GM08714 (cell line): ENCODE measurements at regions not wholly inside any gene's neighbourhood (a gene's known extent, or its start where the extent isn't known, plus 50 kb on each side); places are given as distances from the start of the nearest gene placed in this dataset.

Source experiments
- H3K4me3 ChIP-seq: fragments of 200-500 bp; sonication (Bioruptor generic); 2 replicates; pipeline ENCODE4 v1.5.1; 2014; ENCODE audit warnings: mild to moderate bottlenecking, low read length, inconsistent platforms
- ZNF274 ChIP-seq: IDR thresholded peaks from 2 replicates; pipeline ENCODE4 v1.6.1; 2012; ENCODE audit warnings: mild to moderate bottlenecking, low read depth, low read length

DNA sequence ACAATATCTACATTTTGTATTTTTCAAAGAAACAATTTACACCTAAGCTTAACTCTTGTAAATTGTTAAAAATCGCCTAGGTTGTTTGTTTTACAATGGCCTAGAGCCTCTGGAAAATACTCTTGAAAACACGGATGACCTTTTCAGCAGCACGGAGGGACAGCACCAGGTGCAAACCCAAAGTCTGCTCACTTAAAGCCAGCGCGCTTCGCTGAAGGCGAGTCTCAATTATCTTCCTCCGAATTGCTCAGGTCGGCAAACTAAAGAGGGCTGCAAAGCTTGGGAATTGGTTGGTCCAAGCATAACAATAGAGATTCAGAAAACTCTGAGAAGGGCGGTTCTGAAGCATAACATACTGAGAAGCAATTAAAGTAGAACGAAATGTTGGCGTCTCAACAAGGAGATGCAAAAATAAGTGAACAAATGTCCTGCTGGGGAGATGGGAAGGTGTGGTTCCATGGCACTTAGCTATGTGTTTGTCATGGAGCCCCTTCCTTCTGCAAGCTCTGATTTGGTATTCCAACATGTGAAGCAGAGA is 139.9 kb upstream of the PITRM1 start:
- H3K4me3 ChIP-seq, result no peak overlapping the region
- no peak for TF ChIP-seq ZNF274

DNA sequence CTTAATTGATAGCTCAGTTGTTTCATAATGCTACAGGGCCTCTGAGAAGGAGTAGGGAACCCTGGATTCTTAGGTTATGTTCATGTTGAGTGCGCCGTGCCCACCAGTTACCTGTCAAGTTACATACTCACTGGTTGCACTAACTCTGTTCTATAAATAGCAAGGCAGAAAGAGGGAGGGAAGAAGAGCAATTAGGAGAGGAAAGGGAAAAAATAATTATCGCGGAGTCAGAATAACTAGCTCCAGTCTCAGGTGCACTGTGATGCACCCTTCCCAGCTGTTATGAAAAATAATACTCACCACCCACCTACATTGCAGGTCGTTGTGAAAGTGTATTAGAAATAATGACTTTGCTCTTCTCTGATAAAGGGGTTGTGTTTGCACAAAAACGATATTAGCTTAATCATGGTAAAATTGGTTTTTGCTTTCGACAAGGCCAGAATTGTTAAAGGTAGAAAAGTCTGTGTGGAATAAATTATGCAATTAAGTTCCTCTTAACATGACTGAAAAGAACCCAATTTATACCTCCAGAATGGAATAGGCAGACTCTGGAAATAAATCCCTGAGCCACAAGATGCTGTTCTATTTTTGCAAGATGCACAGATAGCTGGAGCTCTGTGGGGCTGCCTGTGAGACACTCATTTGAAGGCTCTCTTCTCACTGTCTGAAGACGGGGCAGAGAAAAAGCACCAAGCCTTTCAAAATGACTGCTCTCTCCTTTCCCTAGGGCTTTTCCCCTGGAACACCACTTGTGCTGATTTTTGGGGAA is 137.6 kb upstream of the PITRM1 start:
- no peak for TF ChIP-seq ZNF274
- no peak overlapping the region for H3K4me3 ChIP-seq

DNA sequence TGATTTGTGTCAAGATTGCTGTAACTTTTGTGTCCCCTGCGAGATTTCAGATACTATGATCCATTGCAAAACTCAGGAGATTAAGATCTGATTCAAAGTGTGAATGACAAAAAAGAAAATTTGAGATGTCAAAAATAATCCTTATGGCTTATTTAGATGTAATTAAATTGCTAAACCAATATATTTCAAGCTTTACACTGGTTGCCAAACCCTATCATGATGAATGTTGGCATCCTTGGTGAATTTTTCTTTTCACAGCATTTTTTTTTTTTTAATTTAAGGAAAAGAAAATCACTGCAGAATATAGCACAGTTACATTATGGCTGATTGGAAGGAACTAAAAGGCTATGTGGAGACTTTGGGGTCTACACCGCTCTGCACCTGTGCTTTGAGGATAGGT is 133.5 kb upstream of the PITRM1 start:
- no peak for TF ChIP-seq ZNF274
- H3K4me3 ChIP-seq, result no peak overlapping the region

DNA sequence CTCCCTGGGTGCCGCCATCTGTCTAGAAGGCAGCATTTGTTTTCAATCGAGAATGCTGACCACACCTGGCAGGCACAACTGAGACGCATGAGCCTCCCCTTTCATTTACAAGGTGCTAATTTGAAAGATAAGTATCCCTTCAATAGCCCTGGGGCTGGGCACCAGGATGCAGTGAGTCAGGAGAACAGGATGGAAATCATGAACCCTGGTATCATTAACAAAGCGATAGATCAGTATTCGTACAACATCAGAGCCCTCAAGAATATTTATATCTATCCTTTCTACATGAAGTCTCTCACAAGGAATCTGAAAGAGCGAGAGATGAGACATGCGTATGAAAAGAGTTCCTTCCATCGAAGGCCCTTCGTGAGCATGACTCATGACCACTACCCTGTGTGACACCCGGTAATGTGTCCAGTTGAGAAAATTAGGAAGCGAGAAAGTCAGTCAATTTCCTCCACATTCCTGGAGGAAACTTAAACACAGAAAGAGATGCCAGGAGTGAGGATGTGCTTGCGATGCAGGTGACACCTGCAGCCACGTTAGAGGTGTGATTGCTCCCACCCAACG is 123.1 kb upstream of the PITRM1 start:
- TF ChIP-seq ZNF274, result no peak

DNA sequence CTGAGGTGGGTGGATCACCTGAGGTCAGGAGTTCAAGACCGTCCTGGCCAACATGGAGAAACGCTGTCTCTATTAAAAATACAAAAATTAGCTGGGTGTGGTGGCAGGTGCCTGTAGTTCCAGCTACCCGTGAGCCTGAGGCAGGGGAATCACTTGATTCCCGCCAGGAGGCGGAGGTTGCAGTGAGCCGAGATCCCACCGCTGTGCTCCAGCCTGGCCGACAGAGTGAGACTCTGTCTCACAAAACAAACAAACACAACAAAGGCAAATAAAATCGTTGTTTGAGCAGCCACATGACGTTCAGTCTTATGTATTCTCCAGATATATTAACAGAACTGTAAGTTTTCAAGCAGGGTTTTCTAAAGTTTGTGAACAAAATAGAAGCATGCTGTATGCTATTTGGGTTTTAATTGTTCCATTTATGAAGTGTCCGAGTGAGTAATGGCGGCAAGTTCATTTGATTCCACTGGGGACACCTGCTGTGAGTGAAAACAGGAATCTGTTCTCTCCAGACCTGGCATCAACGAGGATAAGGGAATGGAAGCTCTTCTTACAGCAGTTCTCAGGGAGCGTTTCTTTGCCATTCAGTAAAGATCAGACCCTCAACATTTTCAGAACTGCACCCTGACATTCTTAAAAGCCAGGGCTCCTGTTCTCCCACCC is 122.5 kb upstream of the PITRM1 start:
- TF ChIP-seq ZNF274, result no peak
- no peak overlapping the region for H3K4me3 ChIP-seq

More for the DNA sequence above, 123.1 kb upstream of the PITRM1 start:
- no peak overlapping the region for H3K4me3 ChIP-seq

DNA sequence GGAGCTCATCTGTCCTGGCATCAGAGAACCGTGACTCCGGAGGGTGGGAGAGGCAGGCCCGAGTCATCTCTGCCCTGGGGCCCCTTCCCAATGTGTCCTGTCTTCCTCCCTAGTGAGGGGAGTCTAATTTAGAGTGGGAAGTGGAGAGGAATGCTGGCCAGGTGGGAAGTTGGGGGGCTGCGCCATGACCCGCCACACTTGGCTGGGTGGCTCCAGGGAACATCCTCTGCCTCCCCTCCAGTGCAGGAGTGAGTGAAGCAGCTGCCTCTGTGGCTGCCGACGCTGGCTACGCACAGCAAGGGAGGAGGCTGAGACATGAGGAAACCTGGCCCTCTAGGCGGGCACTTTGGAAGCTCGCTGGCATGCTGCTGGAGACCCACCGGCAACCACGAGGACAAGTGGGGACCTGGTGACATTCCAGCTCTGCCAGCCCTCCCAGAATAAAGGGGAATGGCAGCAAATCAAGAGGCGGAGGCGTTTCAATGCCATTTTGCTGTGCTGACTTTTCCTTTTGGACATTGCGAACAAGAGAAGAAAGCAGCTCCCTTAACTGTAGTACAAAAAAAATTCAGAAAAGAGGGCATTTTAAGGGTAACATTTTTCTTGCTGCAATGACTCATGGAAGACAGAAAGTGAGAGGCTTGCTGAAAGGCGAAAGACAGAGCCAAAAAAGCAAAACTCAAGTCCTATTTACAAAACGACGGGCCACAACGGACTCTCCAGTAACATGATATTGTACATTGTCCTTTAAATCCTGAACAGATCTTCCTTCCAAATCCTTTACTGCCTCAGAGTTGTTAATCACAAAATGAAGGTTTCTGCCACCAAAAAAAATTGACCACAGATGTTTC is 121.2 kb upstream of the PITRM1 start:
- H3K4me3 ChIP-seq, result no peak overlapping the region
- TF ChIP-seq ZNF274, result no peak

DNA sequence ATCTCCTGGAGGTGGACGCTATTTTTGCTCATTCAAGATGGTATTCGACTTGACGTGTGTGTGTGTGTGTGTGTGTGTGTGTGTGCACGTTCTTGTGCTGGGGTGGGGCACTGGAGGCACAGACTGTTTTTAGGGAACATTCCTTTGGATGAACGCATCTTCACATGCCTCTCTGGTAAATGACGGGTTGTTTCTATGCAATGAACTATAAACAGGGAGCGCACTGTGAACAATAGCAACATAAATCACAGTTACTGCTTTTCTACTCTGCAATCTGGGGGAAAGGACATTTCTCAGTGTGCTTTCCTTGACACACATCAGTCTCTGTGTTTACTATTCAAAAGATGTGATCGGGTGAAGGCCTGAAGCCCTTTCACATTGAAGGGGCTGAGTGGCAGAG is 120.1 kb upstream of the PITRM1 start:
- no peak overlapping the region for H3K4me3 ChIP-seq
- no peak for TF ChIP-seq ZNF274

DNA sequence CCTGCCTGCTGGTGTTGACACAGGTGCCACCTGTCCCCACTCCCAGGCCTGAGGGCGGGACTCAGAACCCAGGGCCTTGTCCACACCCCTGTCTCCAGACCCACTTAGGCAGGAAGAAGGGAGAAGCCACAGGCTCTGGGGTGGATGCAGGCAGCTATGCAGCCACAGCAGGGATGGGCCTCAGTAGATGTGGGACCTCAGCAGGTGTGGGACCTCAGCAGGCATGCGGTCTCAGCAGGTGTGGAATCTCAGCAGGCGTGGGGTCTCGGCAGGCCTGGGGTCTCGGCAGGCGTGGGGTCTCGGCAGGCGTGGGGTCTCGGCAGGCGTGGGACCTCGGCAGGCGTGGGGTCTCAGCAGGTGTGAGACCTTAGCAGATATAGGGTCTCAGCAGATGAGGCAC is 118.0 kb upstream of the PITRM1 start:
- TF ChIP-seq ZNF274, result no peak
- H3K4me3 ChIP-seq, result no peak overlapping the region

DNA sequence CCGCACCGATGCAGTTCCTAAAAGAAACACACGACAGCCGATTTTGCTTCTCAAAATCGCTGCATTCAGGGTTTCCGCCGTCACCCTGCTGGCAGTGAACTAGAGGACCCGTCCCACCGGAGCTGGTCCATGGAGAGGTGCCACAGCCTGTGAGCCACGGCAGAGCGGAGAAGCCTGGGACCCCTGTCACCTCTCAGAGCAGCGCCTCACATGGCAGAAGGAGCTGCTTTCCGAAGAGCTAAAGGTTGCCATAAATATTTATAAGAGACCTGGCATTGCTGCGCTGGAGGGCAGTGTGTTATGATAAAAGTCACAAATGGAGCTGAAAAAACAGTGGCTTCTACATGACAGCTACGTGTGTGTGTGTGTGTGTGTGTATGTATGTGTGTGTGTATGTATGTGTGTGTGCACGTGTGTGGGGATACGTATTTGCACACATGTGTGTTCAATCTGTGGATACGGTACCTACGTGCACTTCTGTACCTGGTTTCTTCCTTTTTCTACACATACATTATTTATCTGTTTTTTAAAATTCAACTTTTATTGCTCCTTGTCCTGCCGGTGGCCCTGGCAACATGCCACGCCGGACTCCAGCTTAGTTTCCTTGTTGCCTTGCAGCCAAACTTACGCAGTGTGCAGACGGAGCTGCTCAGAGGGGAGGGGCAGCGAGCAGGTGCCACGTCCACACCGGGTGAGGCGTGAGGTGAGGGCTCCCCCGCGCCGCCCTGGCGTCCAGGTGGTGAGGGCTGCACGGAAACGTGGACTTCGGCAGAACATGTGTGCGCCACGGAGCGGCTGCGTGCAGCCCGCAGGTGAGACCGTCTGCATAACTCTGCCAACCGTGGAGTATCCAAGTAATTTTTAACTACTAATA is 115.2 kb upstream of the PITRM1 start:
- H3K4me3 ChIP-seq, result no peak overlapping the region
- TF ChIP-seq ZNF274, result no peak

DNA sequence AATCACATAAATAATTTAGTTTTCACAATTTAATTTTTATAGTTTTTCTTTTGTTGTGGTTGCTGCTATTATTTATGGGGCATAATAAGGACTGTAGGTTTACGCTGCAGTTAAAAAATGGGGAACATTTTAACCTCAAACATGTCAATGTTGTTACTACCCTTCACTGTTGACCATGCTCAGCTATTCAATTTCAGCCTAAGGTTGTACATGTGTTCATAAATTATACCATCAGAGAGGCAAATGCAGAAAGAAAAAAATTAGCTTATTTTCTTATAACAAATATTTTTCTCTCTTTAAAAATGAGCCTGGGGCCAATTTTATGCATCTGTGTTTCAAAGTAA is 110.1 kb upstream of the PITRM1 start:
- H3K4me3 ChIP-seq, result no peak overlapping the region
- TF ChIP-seq ZNF274, result no peak

DNA sequence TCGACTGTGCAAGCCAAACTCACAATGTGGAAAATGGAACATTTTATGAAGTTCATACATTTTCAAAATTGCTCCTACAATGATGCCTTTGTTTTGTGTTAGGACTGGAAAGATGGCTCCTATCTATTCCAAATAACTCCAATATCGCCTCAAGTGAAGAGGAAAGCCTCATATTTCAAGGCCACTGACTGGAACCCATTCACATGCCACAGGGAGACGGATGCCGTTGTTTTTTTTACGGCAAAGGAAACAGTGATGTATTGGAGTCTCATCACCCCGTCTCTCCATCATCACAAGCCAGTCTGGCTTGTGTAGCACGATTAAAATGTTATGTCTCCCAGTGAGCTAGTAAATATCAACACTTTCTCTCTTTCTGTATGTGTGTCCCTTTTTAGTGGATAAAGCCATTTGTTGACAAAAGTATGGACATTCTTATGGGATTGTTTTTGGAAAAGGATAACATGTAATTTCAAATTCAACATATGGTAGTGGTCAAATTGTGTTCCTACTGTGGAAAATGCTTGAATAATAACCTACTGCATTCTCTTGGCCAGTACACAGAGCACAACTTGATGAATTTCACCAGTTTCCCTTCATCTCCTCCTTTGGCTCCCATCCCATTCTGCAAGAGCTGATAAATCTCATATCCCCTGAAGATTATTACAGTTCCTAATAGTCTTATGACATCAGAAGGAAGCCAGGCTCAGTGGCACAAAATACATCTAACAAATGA is 109.5 kb upstream of the PITRM1 start:
- no peak overlapping the region for H3K4me3 ChIP-seq
- TF ChIP-seq ZNF274, result no peak

DNA sequence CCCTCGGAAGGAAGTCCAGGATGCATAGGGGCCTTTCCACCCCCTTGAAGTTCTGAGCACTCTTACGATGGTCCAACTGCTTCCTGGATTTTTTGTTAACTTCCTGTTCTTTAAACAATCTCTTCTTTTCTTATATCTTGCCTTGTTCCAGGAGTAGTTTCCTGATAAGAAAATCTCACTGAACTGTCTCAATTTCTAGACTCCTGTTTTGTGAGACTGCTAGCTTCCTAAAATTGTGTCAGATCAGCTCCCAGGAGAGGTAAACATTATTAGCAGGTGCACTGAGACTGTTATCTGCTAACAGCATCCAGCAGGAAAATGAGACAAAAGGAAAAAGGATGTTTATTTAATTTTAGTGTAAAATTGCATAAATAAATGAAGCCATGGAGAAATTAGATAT is 106.2 kb upstream of the PITRM1 start:
- H3K4me3 ChIP-seq, result no peak overlapping the region
- TF ChIP-seq ZNF274, result no peak

DNA sequence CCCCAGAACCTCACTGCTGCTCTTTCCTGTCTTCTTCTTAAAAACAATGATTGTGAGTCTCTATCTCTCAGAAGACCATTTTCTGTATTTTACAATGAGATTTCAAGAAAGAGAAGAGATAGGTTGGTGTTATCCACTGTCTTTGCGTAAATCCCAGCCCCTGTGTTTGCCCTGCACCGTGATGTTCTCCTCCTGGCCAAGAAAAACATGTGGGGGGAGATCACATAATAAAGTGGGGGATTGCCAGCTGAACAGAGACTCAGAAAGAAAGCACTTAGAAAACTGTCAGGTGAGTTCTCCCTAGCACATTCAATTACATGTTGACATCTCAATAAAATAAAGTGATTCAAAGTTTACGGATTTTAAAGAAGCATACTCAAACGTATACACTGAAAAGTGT is 105.0 kb upstream of the PITRM1 start:
- no peak for TF ChIP-seq ZNF274
- no peak overlapping the region for H3K4me3 ChIP-seq

DNA sequence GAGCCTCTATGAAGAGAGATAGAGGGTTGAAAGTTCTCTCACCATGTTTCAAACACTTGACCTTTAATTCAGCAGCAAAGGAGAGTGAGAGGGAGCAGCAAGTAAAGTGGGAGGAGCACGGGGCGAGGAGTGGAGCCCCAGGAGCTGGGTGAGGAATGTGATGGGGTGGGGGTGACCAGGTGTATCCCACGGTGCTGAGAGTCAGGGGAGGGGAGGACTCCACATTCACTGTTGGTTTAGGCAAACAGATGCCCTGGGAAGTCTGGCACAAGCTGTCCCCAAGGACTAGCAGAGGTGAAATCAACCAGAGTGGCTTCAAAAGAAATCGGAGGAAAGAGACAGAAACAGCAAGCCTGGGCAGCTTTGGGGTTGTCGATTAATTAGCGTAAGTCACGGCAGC is 101.8 kb upstream of the PITRM1 start:
- TF ChIP-seq ZNF274, result no peak
- H3K4me3 ChIP-seq, result no peak overlapping the region
